GM21825 (cell line): ENCODE measurements at regions not wholly inside any gene's neighbourhood (a gene's known extent, or its start where the extent isn't known, plus 50 kb on each side); places are given as distances from the start of the nearest gene placed in this dataset.
"Not testable (repeated sequence)": the region's sequence is repeated elsewhere in the genome, so short reads cannot be mapped to it uniquely, and the experiment has no call there.

Experiments used
- ATAC-seq: cut with Tn5 transposase; IDR thresholded peaks from one replicate; pipeline ENCODE4 v1.9.1; 2021; ENCODE audit warnings: mild to moderate bottlenecking, moderate library complexity; ENCODE audit not compliant: unreplicated experiment

GRCh38 chr11:45000918-45001317 is 50.2 kb upstream of the TP53I11 start:
- ATAC-seq = no peak

GRCh38 chr11:45001466-45002165 is 50.9 kb upstream of the TP53I11 start:
- ATAC-seq = no peak

DNA sequence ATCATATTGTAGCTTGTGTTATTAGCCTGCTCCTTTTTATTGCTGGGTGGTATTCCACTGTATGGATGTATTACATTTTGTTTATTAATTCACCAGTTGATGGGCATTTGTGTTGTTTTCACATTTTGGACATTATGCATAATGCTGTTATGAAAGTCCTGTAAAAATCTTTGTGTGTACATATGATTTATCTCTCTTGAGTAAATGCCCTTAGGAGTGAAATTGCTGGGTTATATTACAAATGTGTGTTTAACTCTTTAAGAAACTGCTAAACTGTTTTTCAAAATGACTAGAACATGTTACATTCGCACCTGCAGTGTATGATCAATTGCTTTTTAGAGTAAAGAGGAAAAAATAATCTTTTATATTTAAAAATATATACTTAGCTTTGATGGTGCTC is 54.4 kb upstream of the TP53I11 start:
- ATAC-seq = no peak

DNA sequence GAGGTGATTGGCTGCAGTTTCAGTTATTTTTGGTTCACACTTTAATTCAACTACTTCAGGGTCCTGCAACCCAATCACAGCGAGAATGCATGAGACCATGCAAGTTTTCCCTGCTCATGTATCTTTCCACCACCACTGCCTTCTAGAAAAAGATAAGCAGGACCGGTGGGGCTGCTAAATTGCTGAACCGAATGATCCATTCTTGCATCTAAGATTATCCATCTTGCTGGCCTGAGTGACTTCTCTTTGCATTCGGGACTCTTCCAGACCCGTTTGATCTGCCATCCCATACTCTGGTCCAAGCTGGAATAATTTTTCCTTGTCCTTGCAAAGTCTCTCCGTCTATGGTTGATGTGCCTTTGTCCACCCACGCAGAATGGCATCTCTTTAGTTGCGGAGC is 56.3 kb upstream of the TP53I11 start:
- ATAC-seq = no peak

- not testable (repeated sequence) for ATAC-seq
Observed at GRCh38 chr11:45015983-45016382, 65.3 kb upstream of the TP53I11 start.

- ATAC-seq = not testable (repeated sequence)
Observed at GRCh38 chr11:45016446-45016845, 65.8 kb upstream of the TP53I11 start.

DNA sequence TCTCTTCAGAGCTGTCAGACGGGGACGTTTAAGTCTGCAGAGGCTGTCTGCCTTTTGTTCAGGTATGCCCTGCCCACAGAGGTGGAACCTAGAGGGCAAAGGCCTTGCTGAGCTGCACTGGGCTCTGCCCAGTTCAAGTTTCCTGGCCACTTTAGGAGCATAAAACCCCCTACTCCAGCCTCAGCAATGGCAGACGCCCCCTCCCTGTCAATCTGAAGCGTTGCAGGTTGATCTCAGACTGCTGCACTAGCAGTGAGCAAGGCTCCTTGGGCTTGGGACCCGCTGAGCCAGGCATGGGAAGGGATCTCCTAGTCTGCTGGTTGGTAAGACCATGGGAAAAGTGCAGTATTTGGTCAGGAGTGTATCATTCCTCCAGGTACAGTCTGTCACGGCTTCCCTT is 66.6 kb upstream of the TP53I11 start:
- ATAC-seq = no peak

GRCh38 chr11:45021001-45021400 is 70.3 kb upstream of the TP53I11 start:
- no peak for ATAC-seq

GRCh38 chr11:45021692-45022141 is 71.0 kb upstream of the TP53I11 start:
- no peak for ATAC-seq

- no peak for ATAC-seq
Observed at GRCh38 chr11:45022294-45023064, 71.8 kb upstream of the TP53I11 start.

- no peak for ATAC-seq
Observed at GRCh38 chr11:45023065-45023365, 72.3 kb upstream of the TP53I11 start.

DNA sequence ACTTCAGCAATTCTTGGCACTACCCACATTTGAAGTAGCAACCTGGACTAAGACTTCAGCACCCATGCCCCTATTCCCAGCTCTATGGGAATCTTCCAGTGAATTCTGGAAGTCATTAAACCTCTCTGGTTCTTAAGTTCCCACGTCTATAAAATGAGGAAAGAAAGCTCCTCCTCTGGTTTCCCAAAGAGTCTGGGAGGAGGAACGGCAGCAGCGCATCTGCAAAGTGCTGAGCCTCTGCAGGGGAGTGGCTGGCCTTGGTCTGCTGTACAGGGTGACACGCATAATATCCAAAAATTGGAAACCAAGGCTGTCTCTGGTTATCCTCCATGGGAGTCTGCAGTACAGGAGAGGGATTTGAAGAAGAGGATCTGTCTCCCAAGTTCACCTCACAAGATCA is 73.6 kb upstream of the TP53I11 start:
- no peak for ATAC-seq

DNA sequence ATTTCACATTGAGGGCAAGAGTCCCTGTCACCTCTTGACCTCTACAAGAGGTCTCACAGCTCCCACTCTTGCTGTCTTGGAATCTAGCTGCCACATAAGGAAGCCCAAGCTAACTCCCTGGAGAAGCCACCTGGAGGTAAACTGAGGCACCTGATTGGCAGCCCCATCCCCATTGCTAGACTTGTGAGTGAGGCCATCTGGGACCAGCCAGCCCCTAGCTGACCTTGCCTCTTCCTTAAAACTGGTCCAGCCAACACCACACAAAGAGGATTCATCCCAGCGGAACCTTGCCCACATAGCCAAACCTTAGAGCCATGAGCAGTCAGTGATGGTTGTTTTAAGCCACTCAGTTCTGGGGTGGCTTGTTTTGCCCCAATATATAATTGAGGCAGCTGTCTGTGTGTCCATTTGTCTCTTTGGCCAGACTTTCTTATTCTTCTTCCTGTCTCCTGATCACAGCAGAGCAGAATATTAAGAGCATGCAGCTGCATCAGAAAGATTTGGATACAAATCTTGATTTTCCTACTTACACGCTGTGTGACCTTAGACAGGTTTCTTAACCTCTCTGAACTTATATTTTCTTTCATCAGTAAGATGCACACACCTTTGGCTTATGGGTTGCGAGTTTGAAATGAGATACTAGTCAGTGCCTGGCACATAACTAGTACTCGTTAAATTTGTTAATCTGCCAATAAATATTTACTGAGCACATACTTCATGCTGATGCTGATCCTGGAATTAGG is 74.3 kb upstream of the TP53I11 start:
- no peak for ATAC-seq

GRCh38 chr11:45025716-45026492 is 75.2 kb upstream of the TP53I11 start:
- ATAC-seq = peak; percentile 78

GRCh38 chr11:45026835-45027234 is 76.2 kb upstream of the TP53I11 start:
- no peak for ATAC-seq

DNA sequence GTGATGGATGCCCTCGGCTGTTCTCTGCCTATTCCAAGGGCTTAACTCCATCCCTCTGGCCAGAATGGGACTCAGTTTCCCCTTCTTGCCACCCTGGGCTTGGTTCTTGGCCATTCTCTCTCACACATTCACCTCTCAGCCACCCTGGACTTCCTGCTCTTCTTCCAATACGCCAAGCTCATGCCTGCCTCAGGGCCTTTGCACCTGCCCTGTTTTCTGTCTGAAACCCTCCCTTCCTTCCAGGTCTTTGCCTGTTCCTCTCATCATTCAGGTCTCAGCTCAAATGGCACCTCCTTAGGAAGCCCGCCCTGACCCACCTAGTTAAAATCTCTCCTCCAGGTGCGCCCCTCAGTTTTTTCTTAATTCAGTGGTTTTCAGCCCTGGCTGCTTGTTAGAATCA is 76.6 kb upstream of the TP53I11 start:
- ATAC-seq = no peak

- no peak for ATAC-seq
Observed at GRCh38 chr11:45028911-45029682, 78.4 kb upstream of the TP53I11 start.

DNA sequence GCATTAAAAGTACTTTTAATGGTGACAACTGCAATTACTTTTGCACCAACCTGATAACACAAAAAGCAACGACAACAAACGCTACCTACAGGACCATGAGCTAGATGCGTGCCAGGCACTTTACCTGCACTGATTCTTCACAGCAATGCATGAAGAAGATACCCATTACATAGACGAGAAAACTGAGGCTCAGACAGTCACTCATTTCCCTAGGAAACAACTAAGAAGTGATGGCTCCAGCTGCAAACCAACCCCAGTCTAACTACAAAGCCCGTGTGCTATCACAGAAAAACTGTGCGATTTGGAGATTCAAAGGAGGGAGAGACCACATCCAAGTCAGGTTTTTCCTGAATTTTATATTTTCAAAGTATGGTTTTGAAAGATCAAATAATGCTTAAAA is 80.1 kb upstream of the TP53I11 start:
- ATAC-seq = no peak

DNA sequence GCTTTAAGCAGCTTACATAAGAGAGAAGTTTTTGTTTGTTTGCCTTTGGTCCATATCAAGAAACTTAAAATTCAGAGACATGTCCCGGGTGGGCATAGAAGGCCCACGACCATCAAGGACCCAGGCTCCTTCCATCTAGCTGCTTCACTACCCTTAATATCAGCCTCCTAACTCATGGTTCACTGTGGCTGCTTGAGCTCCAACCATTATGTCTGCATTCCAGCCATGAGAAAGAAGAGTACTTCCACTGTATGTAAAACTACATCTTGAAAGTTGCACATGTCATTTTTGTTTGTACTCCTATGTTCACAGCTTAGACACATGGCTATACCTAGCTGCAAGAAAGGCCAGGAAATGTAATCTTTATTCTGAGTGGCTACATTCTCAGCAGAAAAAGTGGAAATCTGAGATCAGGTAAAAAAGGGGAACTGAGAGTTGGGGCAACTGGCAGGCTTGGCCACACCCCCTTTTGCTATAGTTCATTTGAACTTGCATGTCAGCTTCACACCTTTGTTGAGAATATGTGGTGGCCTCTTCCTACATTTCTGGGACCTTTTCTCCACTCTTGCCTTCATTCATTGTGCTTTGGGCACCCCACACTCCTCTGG is 81.3 kb upstream of the TP53I11 start:
- peak; percentile 86 for ATAC-seq

DNA sequence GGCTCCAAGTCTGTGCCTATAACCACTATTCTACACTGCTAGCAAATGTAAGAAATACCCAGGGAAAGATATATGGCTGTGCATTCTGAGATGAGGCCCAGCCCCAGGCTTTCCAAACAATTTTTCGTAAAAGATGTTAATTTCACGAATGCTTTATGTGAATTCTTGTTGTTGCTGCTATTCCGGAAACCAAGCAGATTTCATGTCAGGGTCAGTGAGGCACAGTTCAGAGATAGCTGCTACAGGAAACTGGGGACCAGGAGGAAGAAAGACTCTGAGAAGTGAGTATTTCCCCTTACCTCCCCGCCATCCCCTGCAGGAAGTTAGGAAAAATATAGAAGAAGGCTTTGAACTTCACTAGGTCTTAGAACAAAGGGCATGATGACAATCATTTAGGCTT is 84.7 kb upstream of the TP53I11 start:
- no peak for ATAC-seq
